Stimulated activated CD4-positive, alpha-beta T cell treated with anti-CD3 and anti-CD28 coated beads, Interleukin-15, amount 100 ng/mL, for 48 hours (primary cell): ENCODE measurements at regions not wholly inside any gene's neighbourhood (a gene's known extent, or its start where the extent isn't known, plus 50 kb on each side); places are given as distances from the start of the nearest gene placed in this dataset.
"Not testable (repeated sequence)": the region's sequence is repeated elsewhere in the genome, so short reads cannot be mapped to it uniquely, and the experiment has no call there.

ENCODE experiments used
- DNase-seq, 2 donors: peaks; one replicate each; pipeline ENCODE4 v3.0.0-alpha.2; 2020; ENCODE audit warnings: low read depth in 2 of 2

DNA sequence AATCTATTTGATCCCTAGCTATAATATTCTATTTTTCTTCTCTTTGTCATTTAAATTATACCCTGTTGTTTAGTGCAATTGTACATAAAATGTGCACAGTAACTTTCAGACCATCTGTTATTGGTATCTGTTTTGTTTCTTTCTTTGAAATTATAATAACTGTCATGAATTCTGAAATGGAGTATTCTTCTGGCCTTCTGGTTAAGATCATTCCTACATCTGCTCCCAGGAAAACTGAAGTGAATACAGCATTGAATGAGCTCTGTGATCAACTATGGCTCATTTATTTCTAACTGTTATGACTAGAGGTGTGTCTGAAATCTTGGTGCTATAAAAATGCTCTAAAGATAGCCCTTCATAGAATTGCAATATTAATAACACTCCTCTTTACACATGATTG, 788.4 kb upstream of the TMEFF2 start:
- no peak for DNase-seq

DNA sequence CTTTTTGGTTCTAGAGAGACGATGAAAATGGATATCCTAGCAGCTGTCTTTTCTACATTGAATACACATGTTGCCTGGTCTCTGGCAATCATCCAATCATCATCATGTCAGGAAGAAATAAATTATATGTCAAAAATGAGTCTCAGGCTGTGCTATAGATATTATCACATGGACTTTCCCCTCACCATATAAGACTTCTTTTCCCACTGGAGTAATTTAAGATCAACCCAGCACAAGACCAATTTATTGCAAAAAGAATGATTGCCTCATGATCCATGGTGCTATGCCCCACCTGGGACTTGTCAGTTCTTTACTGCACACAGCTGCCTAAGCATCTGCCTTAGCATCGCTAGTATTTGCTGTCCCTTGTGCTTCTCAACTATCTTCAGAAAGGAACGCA, 783.7 kb upstream of the TMEFF2 start:
- DNase-seq, result no peak

DNA sequence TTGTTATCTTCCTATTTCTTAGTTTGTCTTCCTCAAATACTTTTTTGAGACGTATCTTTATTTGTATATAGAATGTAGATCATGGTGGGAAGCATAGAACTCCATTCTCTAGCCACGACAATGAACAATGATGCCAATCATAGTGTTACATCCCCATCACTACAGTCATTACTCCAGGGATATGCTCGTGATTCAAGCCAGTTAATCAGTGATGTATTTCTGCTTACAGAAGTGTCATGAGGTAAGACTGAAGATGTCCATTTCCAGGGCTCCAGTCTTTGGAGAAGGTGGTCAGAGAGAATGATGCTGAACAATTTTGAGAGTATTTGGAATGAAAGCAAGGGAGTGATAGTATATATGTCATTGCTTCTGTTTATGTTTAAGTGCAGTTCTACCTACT, 777.2 kb upstream of the TMEFF2 start:
- no peak for DNase-seq

DNA sequence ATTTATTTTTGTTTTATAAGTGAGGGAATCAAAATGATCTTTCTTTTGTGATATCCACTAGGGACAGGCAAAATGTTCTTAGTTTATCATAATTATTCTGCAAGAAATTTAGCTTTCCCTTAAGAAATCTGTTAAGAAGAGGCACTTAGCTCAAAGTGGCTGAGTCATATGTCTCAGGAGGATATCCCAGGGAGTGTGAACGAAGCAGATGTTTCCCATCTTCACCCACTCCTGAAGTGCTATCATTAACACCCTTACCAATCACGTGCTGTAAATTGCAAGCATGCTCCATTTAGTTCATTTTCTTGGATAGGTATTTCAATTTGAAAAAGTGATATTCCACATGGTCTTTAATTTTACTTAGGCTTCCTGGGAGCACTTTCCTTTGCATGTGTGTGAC, 774.3 kb upstream of the TMEFF2 start:
- no peak for DNase-seq

DNA sequence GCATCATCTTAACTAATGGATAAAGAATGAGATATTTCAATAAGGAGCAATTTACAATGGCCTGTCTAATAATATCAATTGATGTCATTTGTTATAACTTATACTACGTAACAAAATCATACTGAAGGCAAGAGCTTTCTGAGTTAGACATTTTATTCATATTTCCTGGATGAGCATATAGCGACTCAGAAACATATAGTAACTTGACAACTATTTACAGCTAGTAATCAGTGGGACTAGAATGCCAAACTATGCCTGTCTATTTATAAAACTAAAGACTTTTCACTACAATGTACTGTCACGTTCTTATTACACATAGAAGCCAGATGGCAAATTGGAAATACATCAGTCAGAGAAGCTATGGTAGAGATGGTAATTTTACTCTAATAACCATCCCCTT, 766.2 kb upstream of the TMEFF2 start:
- no peak for DNase-seq

DNA sequence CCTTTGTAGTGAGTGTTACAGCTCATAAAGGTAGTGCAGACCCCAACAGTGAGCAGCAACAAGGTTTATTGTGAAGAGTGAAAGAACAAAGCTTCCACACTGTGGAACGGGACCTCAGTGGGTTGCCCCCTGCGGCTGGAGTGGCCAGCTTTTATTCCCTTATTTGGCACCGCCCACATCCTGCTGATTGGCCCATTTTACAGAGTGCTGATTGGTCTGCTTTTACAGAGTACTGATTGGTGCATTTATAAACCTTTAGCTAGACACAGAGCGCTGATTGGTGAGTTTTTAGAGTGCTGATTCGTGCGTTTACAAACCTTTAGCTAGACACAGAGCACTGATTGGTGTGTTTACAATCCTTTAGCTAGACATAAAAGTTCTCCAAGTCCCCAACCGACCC, 763.9 kb upstream of the TMEFF2 start:
- not testable (repeated sequence) for DNase-seq

DNA sequence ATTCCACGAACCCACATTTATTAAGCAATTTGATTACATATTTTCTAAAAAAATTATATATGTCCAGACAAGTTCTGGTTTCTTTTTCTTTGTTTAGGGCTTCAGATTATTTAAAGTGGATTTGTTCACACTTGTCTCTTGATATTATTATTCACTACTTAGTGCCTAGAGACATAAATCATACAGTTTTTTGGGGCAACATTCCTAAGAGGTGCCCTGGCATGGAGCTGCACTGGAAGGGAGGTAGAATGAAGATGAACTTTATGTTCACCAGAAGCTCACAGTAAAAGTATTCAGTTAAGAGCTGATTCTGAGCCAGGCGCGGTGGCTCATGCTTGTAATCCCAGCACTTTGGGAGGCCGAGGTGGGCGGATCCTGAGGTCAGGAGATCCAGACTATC, 762.7 kb upstream of the TMEFF2 start:
- DNase-seq, result no peak

DNA sequence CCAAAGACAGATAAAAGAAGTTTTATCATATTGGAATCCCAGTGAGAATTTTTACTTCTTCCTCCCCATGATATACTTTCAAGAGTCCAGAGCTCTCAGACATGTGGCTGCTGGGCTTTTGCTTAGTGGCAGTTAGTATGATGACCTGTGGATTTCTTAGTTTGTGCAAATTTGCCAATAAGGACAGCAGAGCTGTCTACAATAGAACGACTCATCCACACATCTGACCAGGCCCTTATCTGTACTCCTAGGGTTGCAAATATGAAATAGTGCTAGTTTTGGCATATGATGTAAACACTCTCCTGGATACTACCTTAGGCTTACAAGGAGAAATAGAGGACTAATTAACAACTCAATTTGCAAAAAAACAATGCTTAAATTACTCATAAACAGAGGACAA, 758.4 kb upstream of the TMEFF2 start:
- DNase-seq, result no peak

DNA sequence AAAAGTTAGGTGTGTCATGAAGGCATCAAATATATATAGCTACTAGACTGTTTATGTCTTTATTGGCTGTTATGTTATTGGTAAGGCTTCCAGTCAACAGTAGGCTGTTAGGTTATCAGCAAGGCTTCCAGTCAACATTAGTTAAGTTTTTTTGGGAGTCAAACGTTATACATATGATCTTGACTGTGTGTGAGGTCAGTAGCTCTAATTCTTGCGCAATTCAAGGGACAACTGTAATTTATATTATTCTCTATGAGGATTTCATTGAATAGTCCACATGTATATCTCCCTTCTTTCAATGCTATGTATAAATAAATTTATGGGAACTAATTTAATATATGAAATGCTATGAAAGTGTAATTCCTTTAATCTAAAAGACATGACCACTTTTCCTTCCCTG, 757.5 kb upstream of the TMEFF2 start:
- DNase-seq, result no peak

DNA sequence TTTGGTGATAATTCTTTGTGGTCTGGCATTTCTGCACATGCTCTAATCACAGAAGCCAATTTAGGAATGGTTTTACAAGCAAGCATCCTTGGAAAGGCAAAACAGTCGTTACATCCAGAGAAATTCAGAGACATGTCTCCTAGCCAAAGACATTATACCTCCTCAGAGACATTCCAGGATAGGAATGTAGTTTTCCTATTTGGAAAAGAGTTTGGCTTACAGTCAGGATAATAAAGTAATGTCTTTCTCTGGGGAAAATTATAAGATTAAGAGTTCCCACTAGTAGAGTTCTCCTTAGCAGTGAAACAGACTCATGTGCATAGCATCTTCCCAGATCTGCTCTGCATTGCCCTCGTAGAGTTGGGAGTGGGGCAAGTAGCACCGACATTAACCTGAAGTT, 753.6 kb upstream of the TMEFF2 start:
- DNase-seq, result no peak

DNA sequence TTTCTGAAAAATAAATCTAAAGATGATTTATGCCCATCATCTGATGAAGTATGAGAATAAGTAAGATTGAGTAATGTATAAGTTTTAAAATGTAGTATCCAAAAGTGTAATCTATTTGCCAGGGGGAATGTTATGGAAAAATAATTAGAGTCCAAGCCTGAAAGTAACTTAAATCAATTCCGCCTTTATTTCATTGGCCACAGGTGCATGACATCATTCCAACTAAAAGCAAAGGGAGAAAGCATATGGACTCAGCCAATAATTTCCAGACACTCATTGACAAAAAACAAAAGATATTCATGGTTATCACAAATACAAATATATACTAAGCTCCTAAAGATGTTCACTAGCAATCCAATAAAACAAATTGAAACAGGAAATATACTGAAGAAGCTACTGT, 752.6 kb upstream of the TMEFF2 start:
- no peak for DNase-seq

DNA sequence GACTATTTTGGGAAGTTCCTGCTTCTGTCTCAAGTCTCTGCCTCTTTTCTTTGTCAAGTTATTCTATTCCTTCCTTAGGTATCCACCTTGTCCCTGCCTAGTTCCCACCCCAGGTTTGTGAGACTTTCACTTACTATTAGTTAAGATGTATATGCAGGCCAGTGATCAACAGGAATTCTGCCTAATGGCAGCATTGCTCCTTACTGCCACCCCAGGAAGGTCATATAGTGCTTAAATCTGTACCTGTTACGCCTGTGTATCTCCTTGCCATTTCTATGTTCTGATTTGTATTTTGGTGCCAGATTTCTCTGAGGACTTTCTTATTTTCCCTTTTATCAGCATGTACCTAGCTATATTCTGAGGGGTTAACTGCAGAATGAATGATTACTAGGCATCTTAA, 746.0 kb upstream of the TMEFF2 start:
- no peak for DNase-seq

DNA sequence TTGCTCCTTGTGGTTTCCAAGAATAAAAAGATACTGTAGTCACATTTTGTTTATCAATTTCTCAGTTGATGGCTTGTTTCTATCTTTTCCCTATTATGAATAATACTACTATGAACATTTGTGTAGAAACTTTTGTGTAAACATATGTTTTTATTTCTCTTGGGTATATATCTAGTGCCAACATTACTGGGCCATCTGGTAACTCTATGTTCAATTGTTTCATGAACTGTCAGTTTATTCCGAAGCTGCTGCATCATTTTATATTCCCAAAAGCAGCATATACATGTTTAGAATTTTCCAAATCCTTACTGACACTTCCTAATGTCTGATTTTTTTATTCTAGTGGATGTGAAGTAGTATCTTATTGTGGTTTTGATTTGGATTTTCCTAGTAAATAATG, 737.6 kb upstream of the TMEFF2 start:
- DNase-seq, result no peak

DNA sequence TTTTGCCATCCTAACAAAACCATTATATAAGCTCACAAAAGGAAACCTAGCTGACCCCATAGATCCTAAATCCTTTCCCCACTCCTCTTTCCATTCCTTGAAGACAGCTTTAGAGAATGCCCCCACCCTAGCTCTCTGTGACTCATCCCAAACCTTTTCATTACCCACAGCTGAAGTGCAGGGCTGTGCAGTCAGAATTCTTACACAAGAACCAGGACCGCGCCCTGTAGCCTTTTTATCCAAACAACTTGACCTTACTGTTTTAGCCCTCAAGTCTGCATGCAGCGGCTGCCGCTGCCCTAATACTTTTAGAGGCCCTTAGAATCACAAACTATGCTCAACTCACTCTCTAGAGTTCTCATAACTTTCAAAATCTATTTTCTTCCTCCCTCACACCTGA, 726.9 kb upstream of the TMEFF2 start:
- not testable (repeated sequence) for DNase-seq

DNA sequence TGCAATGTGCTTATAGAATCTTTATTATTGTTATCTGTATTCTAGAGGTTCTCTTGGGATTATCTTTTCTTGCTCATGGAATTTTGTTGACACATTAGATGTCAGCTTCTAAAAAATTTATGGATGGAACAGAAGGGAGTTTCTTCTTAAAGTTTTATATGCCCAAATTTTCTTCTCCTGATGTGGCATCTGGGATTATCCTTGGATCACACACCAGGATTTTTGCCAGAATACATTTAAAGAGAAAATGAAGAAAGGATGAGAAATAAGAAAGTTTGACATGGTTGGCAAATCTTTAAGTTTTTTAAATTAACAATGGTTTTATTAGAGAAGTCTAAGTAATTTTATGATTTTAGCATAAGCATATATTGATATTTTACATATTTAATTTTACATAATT, 706.7 kb upstream of the TMEFF2 start:
- no peak for DNase-seq

DNA sequence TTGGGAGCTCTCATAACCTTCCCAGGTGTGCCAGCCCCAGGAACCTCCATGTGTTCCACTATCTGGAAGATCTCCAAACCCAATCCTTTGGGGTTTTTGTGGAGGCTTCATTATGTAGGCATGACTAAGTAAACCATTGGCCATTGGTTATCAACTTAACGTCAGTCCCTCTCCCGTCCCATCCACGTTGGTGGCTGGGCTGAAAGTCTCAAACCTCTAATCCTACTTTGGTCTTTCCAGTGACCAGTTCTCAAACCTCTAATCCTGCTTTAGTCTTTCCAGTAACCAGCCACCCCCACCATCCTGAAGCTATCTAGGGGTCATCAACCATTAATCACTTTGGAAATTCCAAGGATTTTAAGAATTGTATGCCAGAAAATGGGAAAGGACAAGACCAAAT, 704.7 kb upstream of the TMEFF2 start:
- DNase-seq, result no peak

DNA sequence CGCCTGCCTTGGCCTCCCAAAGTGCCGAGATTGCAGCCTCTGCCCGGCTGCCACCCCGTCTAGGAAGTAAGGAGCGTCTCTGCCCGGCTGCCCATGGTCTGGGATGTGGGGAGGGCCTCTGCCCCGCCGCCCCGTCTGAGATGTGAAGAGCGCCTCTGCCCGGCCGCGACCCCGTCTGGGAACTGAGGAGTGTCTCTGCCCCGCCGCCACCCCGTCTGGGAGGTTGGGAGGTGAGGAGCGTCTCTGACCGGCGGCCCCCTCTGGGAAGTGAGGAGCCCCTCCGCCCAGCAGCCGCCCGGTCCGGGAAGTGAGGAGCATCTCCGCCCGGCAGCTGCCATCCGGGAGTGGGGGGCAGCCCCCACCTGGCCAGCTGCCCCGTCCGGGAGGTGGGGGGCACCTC, 699.2 kb upstream of the TMEFF2 start:
- DNase-seq, result not testable (repeated sequence)

DNA sequence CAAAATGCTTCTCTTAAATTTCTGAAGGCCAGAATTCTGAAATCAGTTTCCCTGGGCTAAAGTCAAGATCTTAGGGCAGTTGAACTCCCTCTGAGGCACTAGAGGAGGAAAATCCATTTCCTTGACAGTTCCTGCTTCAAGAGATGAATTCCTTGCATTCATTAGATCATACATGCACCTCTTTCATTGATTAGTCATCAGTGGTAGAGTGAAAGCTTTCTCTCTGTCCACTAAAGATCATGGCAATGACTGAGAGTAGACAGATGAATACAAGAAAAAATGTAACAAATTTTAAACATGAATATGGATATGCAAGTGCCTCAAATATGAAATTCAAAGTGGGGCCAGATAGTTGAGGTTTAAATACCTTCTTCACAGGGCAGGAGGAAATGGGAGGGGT, 693.4 kb upstream of the TMEFF2 start:
- DNase-seq, result no peak

DNA sequence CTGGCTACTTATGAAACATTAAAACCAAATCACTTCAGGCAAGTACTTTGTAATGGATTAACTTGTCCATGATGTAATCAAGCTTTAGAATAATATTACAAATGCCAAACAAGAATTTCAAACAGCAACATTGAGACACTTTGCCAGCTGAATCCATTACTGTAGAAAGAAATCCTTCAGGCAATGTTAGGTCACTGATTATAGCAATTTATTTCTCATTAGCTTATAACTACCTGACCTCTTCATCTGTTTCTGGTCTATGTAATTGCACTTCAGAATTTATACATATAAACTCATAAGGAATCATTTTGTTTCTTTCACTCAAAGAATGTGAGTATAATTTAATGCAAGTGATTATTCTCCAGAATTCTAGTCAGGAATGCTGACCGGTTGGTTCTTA, 692.6 kb upstream of the TMEFF2 start:
- DNase-seq, result no peak

DNA sequence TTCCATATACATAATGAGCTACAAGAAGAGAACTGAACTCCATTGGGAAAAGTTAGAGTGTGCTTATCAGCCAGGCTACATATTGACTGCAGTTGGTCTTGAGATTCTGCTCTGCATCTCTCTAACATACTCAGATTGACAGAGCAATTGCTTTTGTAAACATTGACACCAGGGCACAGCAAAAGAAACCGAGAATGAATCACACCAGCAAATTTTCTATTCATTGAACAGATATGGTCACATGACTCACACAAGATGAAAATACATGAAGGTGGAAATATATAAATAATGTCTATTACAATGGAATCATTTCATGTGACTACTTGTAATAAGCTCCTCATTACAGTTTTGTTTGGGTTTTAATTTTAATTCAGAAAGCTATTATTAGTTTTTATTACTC, 691.9 kb upstream of the TMEFF2 start:
- DNase-seq, result no peak

DNA sequence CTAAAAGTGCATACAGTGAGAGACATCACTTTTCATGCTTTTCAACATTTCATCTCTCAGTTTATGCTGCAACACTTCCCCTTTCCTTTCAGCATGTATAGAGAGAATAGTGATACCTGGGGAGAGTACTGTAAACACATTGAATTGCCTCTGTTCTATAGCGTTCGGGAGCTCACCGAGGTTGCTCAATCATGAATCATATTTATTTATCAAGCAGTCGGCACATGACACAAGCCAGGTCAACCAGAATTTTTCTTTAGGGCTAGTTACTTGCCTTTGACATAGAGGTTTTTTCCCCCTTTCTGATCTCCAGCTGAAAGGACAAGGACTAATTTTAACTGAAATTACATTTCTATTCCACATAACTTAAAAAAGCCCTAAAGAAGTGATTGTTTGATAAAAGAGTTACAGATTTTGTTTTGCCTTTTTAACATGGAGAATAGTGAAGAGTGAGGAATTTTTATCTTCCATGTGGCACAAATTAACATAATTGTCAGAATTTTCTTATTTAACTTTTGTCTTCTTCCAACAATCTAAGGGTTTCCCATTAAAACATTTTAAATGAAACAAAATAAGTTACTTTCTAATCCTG, 690.9 kb upstream of the TMEFF2 start:
- no peak for DNase-seq

DNA sequence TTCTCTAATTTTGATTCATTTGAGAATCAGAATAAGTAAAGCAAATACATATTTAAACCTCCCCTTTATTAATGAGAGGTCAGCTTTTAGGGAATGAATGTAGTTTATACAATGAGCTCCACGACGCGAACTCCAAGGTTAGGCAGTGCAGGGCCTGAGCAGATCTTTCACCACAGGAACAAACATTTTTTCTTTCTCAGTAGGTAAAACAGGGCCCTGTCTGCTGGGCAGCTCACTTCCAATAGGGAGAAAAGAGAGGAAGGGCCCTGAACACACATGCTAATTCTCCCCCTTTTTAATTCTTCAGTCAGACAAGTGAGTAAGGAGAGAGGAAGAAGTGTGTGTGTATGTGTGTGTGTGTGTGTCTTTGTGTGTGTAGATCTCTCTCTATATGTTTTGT, 682.4 kb upstream of the TMEFF2 start:
- no peak for DNase-seq

DNA sequence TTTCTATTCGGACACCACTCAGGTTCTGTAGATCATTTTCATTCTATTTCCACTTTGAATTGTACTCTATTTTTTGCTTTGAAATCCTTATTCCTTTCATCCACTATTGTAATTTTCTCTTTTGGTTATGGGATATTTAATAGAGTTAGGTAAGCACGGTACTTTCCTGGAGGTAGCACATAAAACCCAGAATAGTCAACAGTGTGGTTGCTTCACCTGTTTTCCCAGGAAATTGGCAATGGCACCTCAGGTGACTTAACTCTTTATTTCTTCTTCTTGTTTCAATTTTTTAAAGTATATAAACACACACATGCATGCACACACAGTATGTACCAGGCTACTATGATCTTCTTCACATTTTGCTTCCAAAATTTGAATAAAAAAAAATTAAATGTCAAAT, 682.0 kb upstream of the TMEFF2 start:
- DNase-seq, result no peak

DNA sequence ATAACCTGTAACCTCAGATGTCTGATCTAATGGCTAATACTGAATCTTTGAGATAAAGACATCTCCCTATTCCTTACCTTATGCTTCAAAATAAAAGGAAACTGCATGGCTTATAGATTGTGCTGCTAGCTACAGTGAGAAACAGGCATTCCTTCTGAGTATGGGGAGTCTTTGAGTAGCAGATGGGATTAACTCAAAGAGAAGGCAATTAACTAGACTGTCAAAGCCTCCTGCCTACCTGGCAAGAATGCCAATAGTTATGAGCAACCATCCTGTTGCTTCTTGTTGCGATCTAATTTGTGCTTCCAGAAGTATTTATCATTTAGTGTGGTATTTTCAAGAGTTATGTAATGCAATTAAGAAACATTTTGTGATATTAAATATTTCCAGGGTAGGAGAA, 660.0 kb upstream of the TMEFF2 start:
- DNase-seq, result no peak

DNA sequence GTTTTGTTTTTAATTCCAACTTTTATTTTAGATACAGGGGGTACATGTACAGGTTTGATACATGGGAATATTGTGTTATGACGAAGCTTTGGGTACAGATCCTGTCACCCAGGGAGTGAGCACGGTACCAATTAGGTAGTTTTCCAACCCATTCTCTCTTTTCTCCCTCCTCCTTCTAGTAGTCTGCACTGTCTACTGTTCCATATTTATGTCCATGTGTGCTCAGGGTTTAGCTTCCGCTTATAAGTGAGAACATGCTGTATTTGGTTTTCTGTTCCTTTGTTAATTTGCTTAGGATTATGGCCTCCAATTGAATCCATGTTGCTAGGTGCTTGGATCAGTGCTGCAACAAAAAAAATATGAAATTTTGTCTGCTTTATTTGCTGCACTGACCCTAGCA, 659.3 kb upstream of the TMEFF2 start:
- DNase-seq, result no peak
